GM18858 (cell line): ENCODE measurements at regions not wholly inside any gene's neighbourhood (a gene's known extent, or its start where the extent isn't known, plus 50 kb on each side); places are given as distances from the start of the nearest gene placed in this dataset.
"Not testable (repeated sequence)": the region's sequence is repeated elsewhere in the genome, so short reads cannot be mapped to it uniquely, and the experiment has no call there.

Experiments used
- ATAC-seq: cut with Tn5 transposase; IDR thresholded peaks from one replicate; pipeline ENCODE4 v1.9.1; 2021; ENCODE audit not compliant: unreplicated experiment

- ATAC-seq = no peak
Observed at GRCh38 chr5:121608826-121609225, 242.9 kb upstream of the FTMT start.

- ATAC-seq = no peak
Observed at GRCh38 chr5:121624035-121624434, 227.6 kb upstream of the FTMT start.

GRCh38 chr5:121628783-121629182, 222.9 kb upstream of the FTMT start:
- ATAC-seq = no peak

- no peak for ATAC-seq
Observed at GRCh38 chr5:121630402-121630801, 221.3 kb upstream of the FTMT start.

GRCh38 chr5:121634946-121635345, 216.7 kb upstream of the FTMT start:
- no peak for ATAC-seq

- ATAC-seq = no peak
Observed at GRCh38 chr5:121638126-121638525, 213.6 kb upstream of the FTMT start.

- no peak for ATAC-seq
Observed at GRCh38 chr5:121640298-121640697, 211.4 kb upstream of the FTMT start.

GRCh38 chr5:121658221-121658620, 193.5 kb upstream of the FTMT start:
- ATAC-seq = no peak

- ATAC-seq = no peak
Observed at GRCh38 chr5:121660142-121660541, 191.5 kb upstream of the FTMT start.

- ATAC-seq = not testable (repeated sequence)
Observed at GRCh38 chr5:121665542-121665941, 186.1 kb upstream of the FTMT start.

- no peak for ATAC-seq
Observed at GRCh38 chr5:121667292-121667691, 184.4 kb upstream of the FTMT start.

- ATAC-seq = no peak
Observed at GRCh38 chr5:121668635-121669034, 183.0 kb upstream of the FTMT start.

- ATAC-seq = no peak
Observed at GRCh38 chr5:121671624-121672023, 180.1 kb upstream of the FTMT start.

- ATAC-seq = no peak
Observed at GRCh38 chr5:121675924-121676323, 175.8 kb upstream of the FTMT start.

- no peak for ATAC-seq
Observed at GRCh38 chr5:121681229-121681855, 170.3 kb upstream of the FTMT start.

- no peak for ATAC-seq
Observed at GRCh38 chr5:121688126-121688525, 163.6 kb upstream of the FTMT start.

- ATAC-seq = no peak
Observed at GRCh38 chr5:121688781-121689180, 162.9 kb upstream of the FTMT start.

- ATAC-seq = no peak
Observed at GRCh38 chr5:121691478-121691877, 160.2 kb upstream of the FTMT start.

GRCh38 chr5:121692158-121692557, 159.5 kb upstream of the FTMT start:
- ATAC-seq = no peak

GRCh38 chr5:121693864-121694263, 157.8 kb upstream of the FTMT start:
- no peak for ATAC-seq

- no peak for ATAC-seq
Observed at GRCh38 chr5:121695307-121695706, 156.4 kb upstream of the FTMT start.

GRCh38 chr5:121698690-121699089, 153.0 kb upstream of the FTMT start:
- no peak for ATAC-seq

- no peak for ATAC-seq
Observed at GRCh38 chr5:121701731-121702130, 150.0 kb upstream of the FTMT start.
